Stimulated activated CD8-positive, alpha-beta memory T cell treated with anti-CD3 and anti-CD28 coated beads, Interleukin-12 subunit alpha, Interleukin-12 subunit beta, amount 100 ng/mL, for 24 hours (primary cell): ENCODE measurements at regions not wholly inside any gene's neighbourhood (a gene's known extent, or its start where the extent isn't known, plus 50 kb on each side); places are given as distances from the start of the nearest gene placed in this dataset.
"Not testable (repeated sequence)": the region's sequence is repeated elsewhere in the genome, so short reads cannot be mapped to it uniquely, and the experiment has no call there.

Experiments used
- DNase-seq: peaks from one replicate; pipeline ENCODE4 v3.0.0-alpha.2; 2020; ENCODE audit errors: extremely low read depth

DNA sequence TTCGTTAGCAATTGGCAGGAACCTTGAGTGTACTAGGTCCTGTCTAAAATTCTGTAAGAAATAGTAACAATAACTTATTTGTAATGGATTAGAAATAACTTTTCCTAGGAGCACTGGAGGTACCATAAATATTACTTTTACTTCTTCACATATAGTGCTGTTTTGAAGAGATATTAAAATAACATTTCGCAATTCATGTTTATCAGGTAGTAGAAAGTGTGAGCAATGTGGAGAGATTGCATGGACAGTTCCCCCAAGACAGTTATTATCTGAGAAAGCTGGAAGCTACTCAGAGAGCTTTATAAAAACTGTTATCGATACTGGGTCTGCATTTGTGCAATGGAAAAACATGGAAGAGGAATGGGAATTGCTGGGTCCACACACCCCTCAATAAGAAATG, 128.5 kb upstream of the KIF26B start:
- DNase-seq = no peak

DNA sequence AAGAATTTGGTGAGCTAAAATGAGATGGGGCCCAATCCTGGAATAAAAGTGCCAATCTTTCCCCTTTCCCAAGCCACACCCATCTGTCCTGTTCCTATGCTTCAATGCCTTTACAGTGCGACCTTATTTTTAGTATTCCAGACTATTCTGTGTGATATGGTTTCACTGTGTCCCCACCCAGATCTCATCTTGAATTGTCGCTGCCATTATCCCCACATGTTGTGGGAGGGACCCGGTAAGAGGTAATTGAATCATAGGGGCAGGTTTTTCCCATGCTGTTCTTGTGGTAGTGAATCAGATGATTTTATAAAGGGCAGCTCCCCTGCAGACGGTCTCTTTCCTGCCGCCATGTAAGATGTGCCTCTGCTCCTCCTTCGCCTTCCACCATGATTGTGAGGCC, 129.3 kb upstream of the KIF26B start:
- no peak for DNase-seq

GRCh38 chr1:245023222-245023621, 131.6 kb upstream of the KIF26B start:
- no peak for DNase-seq

- DNase-seq = no peak
These were observed 134.8 kb upstream of the KIF26B start for GRCh38 chr1:245019910-245020486.

GRCh38 chr1:245016700-245017099, 138.1 kb upstream of the KIF26B start:
- no peak for DNase-seq

- DNase-seq = no peak
These were observed 139.8 kb upstream of the KIF26B start for GRCh38 chr1:245015031-245015430.

- no peak for DNase-seq
These were observed 140.3 kb upstream of the KIF26B start for GRCh38 chr1:245014247-245015029.

- no peak for DNase-seq
These were observed 144.7 kb upstream of the KIF26B start for GRCh38 chr1:245010018-245010614.

- DNase-seq = no peak
These were observed 144.4 kb upstream of the HNRNPU start for GRCh38 chr1:245008761-245009160.

- no peak for DNase-seq
These were observed 143.5 kb upstream of the HNRNPU start for GRCh38 chr1:245007852-245008251.

DNA sequence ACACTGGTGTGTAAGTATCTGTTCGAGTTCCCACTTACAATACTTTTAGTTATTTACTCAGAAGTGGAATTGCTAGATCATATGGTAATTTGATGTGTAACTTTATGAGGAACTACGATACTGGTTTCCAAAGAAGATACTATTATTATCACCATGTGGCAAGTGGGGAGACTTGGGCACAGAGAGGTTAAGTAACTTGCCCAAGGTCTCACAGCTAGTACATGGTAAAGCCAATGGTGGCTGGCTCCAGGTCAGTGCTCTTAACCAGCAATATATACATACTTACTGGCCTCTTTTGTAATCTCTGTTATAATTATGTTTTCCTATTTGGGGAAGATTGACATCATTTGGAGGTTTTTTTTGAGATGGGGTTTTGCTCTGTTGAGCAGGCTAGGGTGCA, 138.9 kb upstream of the HNRNPU start:
- DNase-seq = no peak

GRCh38 chr1:245001252-245001651, 136.9 kb upstream of the HNRNPU start:
- DNase-seq = no peak

- DNase-seq = no peak
These were observed 136.5 kb upstream of the HNRNPU start for GRCh38 chr1:245000872-245001188.

- not testable (repeated sequence) for DNase-seq
These were observed 135.3 kb upstream of the HNRNPU start for GRCh38 chr1:244999644-245000043.

- DNase-seq = no peak
These were observed 134.5 kb upstream of the HNRNPU start for GRCh38 chr1:244998717-244999346.

DNA sequence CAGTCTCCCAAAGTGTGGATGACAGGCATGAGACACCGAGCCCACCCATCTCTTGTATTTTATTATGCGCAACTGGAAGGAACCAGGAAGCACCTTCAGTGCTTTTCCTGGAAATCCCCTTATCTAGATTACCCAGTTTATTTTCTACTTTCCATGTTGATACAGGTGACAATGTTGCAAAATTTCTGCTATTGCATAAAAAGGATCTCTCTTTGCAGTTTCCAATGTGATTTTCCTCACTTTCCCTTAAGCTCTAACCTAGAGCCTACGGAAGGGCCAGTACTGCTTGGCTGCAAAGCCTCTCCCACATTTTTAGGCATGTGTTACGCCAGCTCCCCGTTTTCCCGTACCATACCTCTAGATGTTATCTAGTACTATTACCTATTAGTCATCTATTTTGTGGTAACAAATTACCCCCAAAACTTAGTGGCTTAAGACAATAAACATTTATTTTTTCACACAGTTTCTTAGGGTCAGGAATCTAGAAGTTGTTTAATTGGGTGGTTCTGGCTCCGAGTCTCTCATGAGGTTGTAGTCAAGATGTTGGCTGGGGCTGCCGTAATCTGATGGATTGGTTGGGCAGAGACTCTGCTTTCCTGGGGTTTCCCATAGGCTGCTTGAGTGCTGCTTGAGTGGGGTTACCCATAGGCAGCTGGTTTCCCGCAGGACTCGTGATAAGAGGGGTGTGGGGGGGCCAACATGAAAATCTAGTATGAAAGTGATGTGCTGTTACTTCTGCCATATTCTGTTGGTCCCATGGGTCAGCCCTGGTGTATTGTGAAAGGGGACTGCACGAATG, 131.5 kb upstream of the HNRNPU start:
- DNase-seq = no peak

- no peak for DNase-seq
These were observed 128.5 kb upstream of the HNRNPU start for GRCh38 chr1:244992833-244993232.

- no peak for DNase-seq
These were observed 125.5 kb upstream of the HNRNPU start for GRCh38 chr1:244989813-244990212.

- no peak for DNase-seq
These were observed 124.2 kb upstream of the HNRNPU start for GRCh38 chr1:244988521-244988920.

DNA sequence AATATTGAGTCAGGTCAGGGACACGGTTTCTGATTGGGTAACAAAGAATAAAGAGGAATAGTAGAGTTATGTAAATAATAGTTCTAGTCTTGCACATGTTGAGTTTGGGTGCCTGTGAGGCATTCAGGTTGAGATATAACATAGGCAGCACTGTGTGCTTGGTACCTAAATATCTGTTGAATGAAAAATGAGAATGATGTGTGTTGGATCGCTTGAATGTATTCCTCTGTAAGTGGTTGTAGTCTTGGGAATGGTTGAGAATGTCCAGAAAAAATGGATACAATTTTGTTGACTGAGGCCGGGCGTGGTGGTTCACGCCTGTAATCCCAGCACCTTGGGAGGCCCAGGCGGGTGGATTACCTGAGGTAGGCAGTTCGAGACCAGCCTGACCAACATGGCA, 116.3 kb upstream of the HNRNPU start:
- DNase-seq = no peak

GRCh38 chr1:244974550-244974949, 110.2 kb upstream of the HNRNPU start:
- no peak for DNase-seq

GRCh38 chr1:244974106-244974505, 109.8 kb upstream of the HNRNPU start:
- DNase-seq = no peak
